ENCODE measurements at regions not wholly inside any gene's neighbourhood (a gene's known extent, or its start where the extent isn't known, plus 50 kb on each side); places are given as distances from the start of the nearest gene placed in this dataset.

- ChIA-PET CTCF (no interaction called here), POLR2A (no interaction called here)
- intact Hi-C loops (cut with DNase I, micrococcal nuclease): no loop called here
- H3K36me3 ChIP-seq (ENCODE audit: insufficient read depth, low read length): no peaks in the 10 kb centered on the region
- Mint-ChIP-seq H3K27ac (no peak overlapping the region), H3K9me3 (no peaks in the 10 kb centered on the region), H3K27me3 (peaks cover 22% of the 10 kb centered on the region), H3K4me3 (no peak overlapping the region), H3K4me1 (ENCODE audit: low read depth) (no peaks in the 10 kb centered on the region), H3K36me3 (ENCODE audit: low read depth) (no peaks in the 10 kb centered on the region)
- DNase-seq (no peak), ATAC-seq (ENCODE audit: poor library complexity) (no peak)
- peaks cover 0 to 5% of the 10 kb centered on the region in 2 experiments for H3K27me3 ChIP-seq (ENCODE audit: control insufficient read depth in 1 of 2, insufficient read depth in 2 of 2, low read length in 2 of 2)
- no peaks in the 10 kb centered on the region for H3K4me1 ChIP-seq (ENCODE audit: insufficient read depth, low read length)
- no peak overlapping the region for H3K27ac ChIP-seq (ENCODE audit: low read depth in 1 of 2, low read length in 2 of 2)
- H3K4me3 ChIP-seq (ENCODE audit: low read length): no peak overlapping the region
- TF ChIP-seq CTCF (IDR thresholded peaks at IDR 0.05): no peak
- peaks cover 0 to 15% of the 10 kb centered on the region in 2 experiments for H3K9me3 ChIP-seq (ENCODE audit: control insufficient read depth in 1 of 2, insufficient read depth in 1 of 2, low read length in 2 of 2)
These were observed 212.9 kb downstream of the TFAP2C start for GRCh38 chr20:56842056-56842455.

GRCh38 chr20:56843386-56843785 lies 214.3 kb downstream of the TFAP2C start:
- ChIA-PET CTCF (no interaction called here), POLR2A (no interaction called here)
- H3K27me3 Mint-ChIP-seq: peaks cover 18% of the 10 kb centered on the region
- no peak for TF ChIP-seq CTCF (IDR thresholded peaks at IDR 0.05)
- no peak for ATAC-seq (ENCODE audit: poor library complexity)
- H3K9me3 ChIP-seq (ENCODE audit: control insufficient read depth in 1 of 2, insufficient read depth in 1 of 2, low read length in 2 of 2): peaks cover 0 to 16% of the 10 kb centered on the region in 2 experiments
- no peak overlapping the region for H3K27ac Mint-ChIP-seq
- intact Hi-C loops (cut with DNase I, micrococcal nuclease): no loop called here
- H3K36me3 ChIP-seq (ENCODE audit: insufficient read depth, low read length): no peaks in the 10 kb centered on the region
- no peaks in the 10 kb centered on the region for H3K4me1 ChIP-seq (ENCODE audit: insufficient read depth, low read length)
- no peak overlapping the region for H3K4me3 ChIP-seq (ENCODE audit: low read length)
- H3K27ac ChIP-seq (ENCODE audit: low read depth in 1 of 2, low read length in 2 of 2): no peak overlapping the region
- DNase-seq: no peak
- H3K27me3 ChIP-seq (ENCODE audit: control insufficient read depth in 1 of 2, insufficient read depth in 2 of 2, low read length in 2 of 2): peaks cover 0 to 5% of the 10 kb centered on the region in 2 experiments
- no peaks in the 10 kb centered on the region for H3K4me1 Mint-ChIP-seq (ENCODE audit: low read depth)
- H3K9me3 Mint-ChIP-seq: no peaks in the 10 kb centered on the region
- no peak overlapping the region for H3K4me3 Mint-ChIP-seq
- H3K36me3 Mint-ChIP-seq (ENCODE audit: low read depth): no peaks in the 10 kb centered on the region

- no peaks in the 10 kb centered on the region for H3K36me3 ChIP-seq (ENCODE audit: insufficient read depth, low read length)
- Mint-ChIP-seq H3K27ac (no peak overlapping the region), H3K4me3 (no peak overlapping the region), H3K9me3 (no peaks in the 10 kb centered on the region), H3K27me3 (peaks cover 14% of the 10 kb centered on the region), H3K36me3 (ENCODE audit: low read depth) (no peaks in the 10 kb centered on the region), H3K4me1 (ENCODE audit: low read depth) (no peaks in the 10 kb centered on the region)
- DNase-seq (no peak), ATAC-seq (ENCODE audit: poor library complexity) (no peak)
- no peak overlapping the region for H3K27ac ChIP-seq (ENCODE audit: low read depth in 1 of 2, low read length in 2 of 2)
- intact Hi-C loops (cut with DNase I, micrococcal nuclease): no loop called here
- POLR2A ChIA-PET: no interaction called here
- peaks cover 0 to 5% of the 10 kb centered on the region in 2 experiments for H3K27me3 ChIP-seq (ENCODE audit: control insufficient read depth in 1 of 2, insufficient read depth in 2 of 2, low read length in 2 of 2)
- CTCF ChIA-PET: no interaction called here
- H3K4me3 ChIP-seq (ENCODE audit: low read length): no peak overlapping the region
- TF ChIP-seq CTCF (IDR thresholded peaks at IDR 0.05): no peak
- peaks cover 0 to 20% of the 10 kb centered on the region in 2 experiments for H3K9me3 ChIP-seq (ENCODE audit: control insufficient read depth in 1 of 2, insufficient read depth in 1 of 2, low read length in 2 of 2)
- H3K4me1 ChIP-seq (ENCODE audit: insufficient read depth, low read length): no peaks in the 10 kb centered on the region
These were observed 214.7 kb downstream of the TFAP2C start for GRCh38 chr20:56843817-56844216.

All from CD4-positive, alpha-beta T cell (primary cell).